Vagina (tissue), 2 donors: ENCODE measurements at regions not wholly inside any gene's neighbourhood (a gene's known extent, or its start where the extent isn't known, plus 50 kb on each side); places are given as distances from the start of the nearest gene placed in this dataset.
"Not testable (repeated sequence)": the region's sequence is repeated elsewhere in the genome, so short reads cannot be mapped to it uniquely, and the experiment has no call there.

Source experiments
- DNase-seq, 2 donors: peaks; one replicate each; pipeline ENCODE4 v3.0.0-alpha.2; 2017; ENCODE audit errors: extremely low spot score in 2 of 2
- H3K27ac ChIP-seq: fragments of 200-600 bp; sonication (generic); one replicate; pipeline ENCODE4 v1.5.1; 2019
- H3K27me3 ChIP-seq: fragments of 200-600 bp; sonication (generic); one replicate; pipeline ENCODE4 v1.5.1; 2019
- H3K36me3 ChIP-seq, 2 donors: fragments of 200-600 bp; sonication (generic); one replicate each; pipeline ENCODE4 v1.5.1; 2017 to 2019
- H3K4me1 ChIP-seq: fragments of 200-600 bp; sonication (generic); one replicate; pipeline ENCODE4 v1.5.1; 2019
- H3K4me3 ChIP-seq, 2 donors: fragments of 200-600 bp; sonication (generic); 1 replicate in 1 of 2; 2 replicates in 1 of 2; pipeline ENCODE4 v1.5.1; 2016 to 2019
- H3K9me3 ChIP-seq: fragments of 200-600 bp; sonication (generic); one replicate; pipeline ENCODE4 v1.5.1; 2019
- POLR2A ChIP-seq, 2 donors: fragments of 450-650 bp; IDR thresholded peaks; one replicate each; pipeline ENCODE4 v1.6.1; 2017; ENCODE audit warnings: antibody characterized with exemption in 2 of 2, mild to moderate bottlenecking in 2 of 2, moderate library complexity in 2 of 2
- POLR2AphosphoS5 ChIP-seq, 2 donors: sonication (generic); formaldehyde crosslinking; IDR thresholded peaks; one replicate each; pipeline ENCODE4 v1.9.0; 2017; ENCODE audit warnings: antibody characterized with exemption in 2 of 2, mild to moderate bottlenecking in 2 of 2, low read depth in 1 of 2; ENCODE audit not compliant: insufficient read depth in 1 of 2
- intact Hi-C: fragments of 100-400 bp; cut with DNase I; formaldehyde crosslinking; loops from one replicate; pipeline ENCODE4 v1.15.1; 2023
- TF ChIP-seq, protein P1 (sequence below), 3 experiments: fragments of 450-650 bp in 2 of 3; fragments of 200-600 bp in 1 of 3; sonication (generic) in 1 of 3; IDR thresholded peaks; one replicate each; pipeline ENCODE4 v1.5.1; 2017 to 2019; ENCODE audit warnings: antibody characterized with exemption in 3 of 3, mild to moderate bottlenecking in 2 of 3, moderate library complexity in 2 of 3

DNA sequence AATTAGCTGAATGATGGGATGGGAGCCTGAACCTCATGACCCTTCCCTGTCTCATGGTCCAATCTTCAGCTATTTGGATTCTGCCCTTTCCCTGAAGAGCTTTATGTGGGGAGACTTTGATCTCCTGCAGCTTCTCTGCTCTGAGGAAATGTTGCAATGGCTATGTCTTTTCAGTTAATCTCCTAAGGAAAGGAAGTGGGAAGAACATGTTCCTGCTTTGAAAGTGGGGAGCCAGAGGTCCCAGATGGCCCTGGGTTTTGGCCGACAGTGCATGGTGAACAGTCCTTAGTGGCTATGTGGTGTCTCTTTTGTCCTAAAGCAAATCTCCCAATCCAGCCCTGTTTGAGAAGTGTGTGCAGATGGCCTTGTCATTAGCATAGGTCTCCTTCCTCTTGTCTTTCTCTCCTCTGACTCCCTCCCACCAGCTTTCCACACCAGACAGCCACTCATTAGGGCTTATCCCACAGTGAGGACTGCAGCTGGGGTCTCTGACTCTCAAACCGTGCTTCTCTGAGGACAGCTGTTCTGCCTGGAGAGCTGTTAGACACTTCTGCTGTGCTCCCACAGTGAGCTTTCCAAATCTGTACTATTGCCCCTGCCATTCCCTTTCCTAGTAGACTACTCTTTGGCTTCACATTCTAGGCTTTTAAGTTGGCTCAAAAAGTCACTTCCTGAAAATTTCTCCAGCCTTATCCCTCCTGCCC lies 365.8 kb upstream of the UMPS start:
- no peak overlapping the region for H3K4me3 ChIP-seq
- no peaks in the 10 kb centered on the region for H3K27me3 ChIP-seq
- TF ChIP-seq POLR2AphosphoS5 (IDR thresholded peaks at IDR 0.05; ENCODE audit: insufficient read depth in 1 of 2, low read depth in 1 of 2) (no peak), POLR2A (IDR thresholded peaks at IDR 0.05) (no peak)
- TF ChIP-seq, protein P1, sequence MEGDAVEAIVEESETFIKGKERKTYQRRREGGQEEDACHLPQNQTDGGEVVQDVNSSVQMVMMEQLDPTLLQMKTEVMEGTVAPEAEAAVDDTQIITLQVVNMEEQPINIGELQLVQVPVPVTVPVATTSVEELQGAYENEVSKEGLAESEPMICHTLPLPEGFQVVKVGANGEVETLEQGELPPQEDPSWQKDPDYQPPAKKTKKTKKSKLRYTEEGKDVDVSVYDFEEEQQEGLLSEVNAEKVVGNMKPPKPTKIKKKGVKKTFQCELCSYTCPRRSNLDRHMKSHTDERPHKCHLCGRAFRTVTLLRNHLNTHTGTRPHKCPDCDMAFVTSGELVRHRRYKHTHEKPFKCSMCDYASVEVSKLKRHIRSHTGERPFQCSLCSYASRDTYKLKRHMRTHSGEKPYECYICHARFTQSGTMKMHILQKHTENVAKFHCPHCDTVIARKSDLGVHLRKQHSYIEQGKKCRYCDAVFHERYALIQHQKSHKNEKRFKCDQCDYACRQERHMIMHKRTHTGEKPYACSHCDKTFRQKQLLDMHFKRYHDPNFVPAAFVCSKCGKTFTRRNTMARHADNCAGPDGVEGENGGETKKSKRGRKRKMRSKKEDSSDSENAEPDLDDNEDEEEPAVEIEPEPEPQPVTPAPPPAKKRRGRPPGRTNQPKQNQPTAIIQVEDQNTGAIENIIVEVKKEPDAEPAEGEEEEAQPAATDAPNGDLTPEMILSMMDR (IDR thresholded peaks at IDR 0.05) = no peak
- H3K4me1 ChIP-seq = no peaks in the 10 kb centered on the region
- H3K9me3 ChIP-seq = no peaks in the 10 kb centered on the region
- DNase-seq = no peak
- intact Hi-C loops = no loop called here
- H3K27ac ChIP-seq = no peak overlapping the region
- no peaks in the 10 kb centered on the region for H3K36me3 ChIP-seq

DNA sequence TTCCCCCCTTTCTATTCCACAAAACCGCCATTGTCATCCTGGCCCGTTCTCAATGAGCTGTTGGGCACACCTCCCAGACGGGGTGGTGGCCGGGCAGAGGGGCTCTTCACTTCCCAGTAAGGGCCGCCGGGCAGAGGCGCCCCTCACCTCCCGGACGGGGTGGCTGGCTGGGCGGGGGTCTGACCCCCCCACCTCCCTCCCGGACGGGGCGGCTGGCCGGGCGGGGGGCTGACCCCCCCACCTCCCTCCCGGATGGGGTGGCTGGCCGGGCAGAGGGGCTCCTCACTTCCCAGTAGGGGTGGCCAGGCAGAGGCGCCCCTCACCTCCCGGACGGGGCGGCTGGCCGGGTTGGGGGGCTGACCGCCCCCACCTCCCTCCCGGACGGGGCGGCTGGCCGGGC lies 363.6 kb upstream of the UMPS start:
- H3K36me3 ChIP-seq, DNase-seq, H3K4me1 ChIP-seq, H3K27ac ChIP-seq, H3K27me3 ChIP-seq, H3K4me3 ChIP-seq, H3K9me3 ChIP-seq, intact Hi-C loops: not testable (repeated sequence)

DNA sequence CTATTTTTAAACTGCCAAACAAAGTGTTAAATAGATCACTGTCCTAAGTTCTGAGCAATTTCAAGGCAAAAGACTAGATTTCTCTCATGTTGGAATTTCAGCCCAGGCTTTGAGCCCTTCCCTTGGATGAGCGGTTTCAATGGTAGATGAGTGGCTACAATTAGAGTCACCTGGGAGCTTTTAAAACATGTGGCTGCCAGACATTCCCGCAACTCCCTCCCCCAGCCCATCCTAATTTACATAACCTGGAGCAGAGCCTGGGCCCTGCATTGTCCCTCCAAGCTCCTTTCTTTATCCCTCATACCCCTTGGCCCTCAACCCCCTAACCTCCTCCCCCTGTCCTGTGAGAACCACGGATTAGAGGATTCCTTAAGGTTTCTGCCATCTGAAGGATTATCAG lies 357.5 kb upstream of the UMPS start:
- H3K27ac ChIP-seq = no peak overlapping the region
- H3K27me3 ChIP-seq = no peaks in the 10 kb centered on the region
- no peaks in the 10 kb centered on the region for H3K36me3 ChIP-seq
- TF ChIP-seq, protein P1 (IDR thresholded peaks at IDR 0.05) = no peak
- intact Hi-C loops = no loop called here
- no peaks in the 10 kb centered on the region for H3K9me3 ChIP-seq
- no peak overlapping the region for H3K4me3 ChIP-seq
- DNase-seq = no peak
- no peaks in the 10 kb centered on the region for H3K4me1 ChIP-seq

DNA sequence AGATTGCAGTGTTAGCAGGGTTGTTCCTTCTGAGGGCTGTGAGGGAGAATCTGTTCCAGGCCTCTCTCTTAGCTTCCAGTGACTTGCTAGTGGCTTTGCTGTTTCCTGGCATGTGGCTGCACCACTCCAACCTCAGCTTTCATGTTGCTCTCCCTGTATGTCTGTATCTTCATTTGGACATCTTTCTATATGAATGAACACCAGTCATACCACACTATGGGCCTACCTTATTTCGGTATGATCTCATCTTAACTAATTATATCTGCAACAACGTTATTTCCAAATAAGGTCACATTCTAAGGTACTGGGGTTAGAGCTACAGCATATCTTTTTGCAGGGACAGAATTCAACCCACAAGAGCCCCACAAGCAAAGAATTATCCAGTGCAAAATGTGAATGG lies 356.7 kb upstream of the UMPS start:
- intact Hi-C loops = no loop called here
- DNase-seq = no peak
- H3K27ac ChIP-seq = no peak overlapping the region
- TF ChIP-seq, protein P1 (IDR thresholded peaks at IDR 0.05) = no peak
- TF ChIP-seq POLR2AphosphoS5 (IDR thresholded peaks at IDR 0.05; ENCODE audit: insufficient read depth in 1 of 2, low read depth in 1 of 2) = no peak
- TF ChIP-seq POLR2A (IDR thresholded peaks at IDR 0.05) = no peak
- no peaks in the 10 kb centered on the region for H3K4me1 ChIP-seq
- no peaks in the 10 kb centered on the region for H3K27me3 ChIP-seq
- H3K36me3 ChIP-seq = no peaks in the 10 kb centered on the region
- H3K9me3 ChIP-seq = no peaks in the 10 kb centered on the region
- no peak overlapping the region for H3K4me3 ChIP-seq

DNA sequence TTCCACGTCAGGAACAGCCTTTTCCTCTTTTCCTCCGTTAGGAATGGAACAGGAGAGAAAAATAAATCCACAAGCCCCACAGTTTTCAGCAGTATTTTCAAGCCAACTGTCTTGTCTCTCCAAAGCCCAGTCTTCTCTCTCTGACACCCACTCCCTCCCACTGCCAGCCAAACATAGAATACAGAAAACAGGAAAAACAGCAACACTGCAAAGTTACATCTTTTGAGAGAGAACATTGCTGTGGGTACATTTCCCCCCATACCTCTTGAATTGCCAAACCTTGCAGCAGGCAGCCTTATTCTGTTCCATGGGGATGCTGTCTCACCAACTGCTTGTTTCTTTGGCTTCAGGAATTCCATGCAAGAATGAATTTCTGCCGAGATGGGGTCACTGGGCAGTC lies 355.7 kb upstream of the UMPS start:
- no peaks in the 10 kb centered on the region for H3K9me3 ChIP-seq
- no peaks in the 10 kb centered on the region for H3K27me3 ChIP-seq
- intact Hi-C loops = no loop called here
- no peak overlapping the region for H3K27ac ChIP-seq
- no peaks in the 10 kb centered on the region for H3K36me3 ChIP-seq
- H3K4me3 ChIP-seq = no peak overlapping the region
- DNase-seq = no peak
- H3K4me1 ChIP-seq = no peaks in the 10 kb centered on the region
- TF ChIP-seq POLR2AphosphoS5 (IDR thresholded peaks at IDR 0.05; ENCODE audit: insufficient read depth in 1 of 2, low read depth in 1 of 2) = no peak
- TF ChIP-seq, protein P1 (IDR thresholded peaks at IDR 0.05) = no peak
- no peak for TF ChIP-seq POLR2A (IDR thresholded peaks at IDR 0.05)
